ENCODE measurements at regions not wholly inside any gene's neighbourhood (a gene's known extent, or its start where the extent isn't known, plus 50 kb on each side); places are given as distances from the start of the nearest gene placed in this dataset.

DNA sequence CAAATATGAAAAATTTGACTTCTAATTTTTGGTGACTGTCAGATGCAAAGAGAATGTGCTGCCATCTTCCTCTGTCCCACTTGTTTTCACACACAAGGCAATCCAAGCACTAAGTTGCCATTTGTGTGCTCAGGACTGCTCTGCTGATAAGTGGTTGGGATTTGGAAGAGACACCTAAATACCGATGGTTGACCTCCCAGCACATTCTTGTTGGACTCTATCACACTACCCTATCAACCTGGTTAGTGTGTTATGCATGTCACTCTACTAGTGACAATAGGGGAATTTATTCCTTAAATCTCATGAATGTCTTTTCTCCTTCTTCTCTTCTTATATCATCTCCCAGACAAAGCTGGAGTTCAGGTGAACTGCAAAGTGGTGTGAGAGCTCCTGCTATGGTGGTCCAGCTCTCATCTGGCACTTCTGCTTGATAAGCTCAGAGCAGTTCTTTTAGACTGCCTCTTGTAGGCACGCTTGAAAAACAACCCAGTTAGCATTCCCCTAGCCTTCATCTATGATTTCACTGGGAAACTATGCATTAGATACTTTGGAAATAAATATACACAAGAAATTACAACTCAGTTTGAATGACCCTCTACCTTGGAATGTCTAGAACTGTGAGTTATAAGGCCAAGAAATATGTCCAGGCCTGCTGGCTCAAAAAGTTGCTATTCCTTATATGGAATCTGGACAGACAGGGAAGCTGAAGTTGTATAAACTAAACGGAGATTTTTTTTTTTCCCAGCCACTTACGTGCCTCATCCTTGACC lies 404.8 kb downstream of the MEIS1 start:
- Histone ChIP-seq H2AFZ (ENCODE audit: low read depth, low read length) (no peak overlapping the region), H3K9ac (ENCODE audit: low read length) (no peak overlapping the region), H3K27me3 (ENCODE audit: insufficient read depth, low read depth, low read length) (no peaks in the 10 kb centered on the region), H3K79me2 (replicated peaks; ENCODE audit: insufficient read depth, low read length) (no peaks in the 10 kb centered on the region), H3K9me2 (ENCODE audit: insufficient read depth, low read length) (no peaks in the 10 kb centered on the region), H3F3A (ENCODE audit: insufficient read depth, low read length, poor library complexity, severe bottlenecking) (no peaks in the 10 kb centered on the region), H4K20me1 (ENCODE audit: insufficient read depth) (no peaks in the 10 kb centered on the region), H3K27ac (ENCODE audit: low read length) (no peak overlapping the region), H3K36me3 (ENCODE audit: insufficient read depth, low read length) (no peaks in the 10 kb centered on the region), H3K4me3 (ENCODE audit: low read length) (no peak overlapping the region), H3K4me2 (ENCODE audit: low read length) (no peak overlapping the region), H3K9me3 (ENCODE audit: low read length) (no peaks in the 10 kb centered on the region)
- TF ChIP-seq, protein P1, sequence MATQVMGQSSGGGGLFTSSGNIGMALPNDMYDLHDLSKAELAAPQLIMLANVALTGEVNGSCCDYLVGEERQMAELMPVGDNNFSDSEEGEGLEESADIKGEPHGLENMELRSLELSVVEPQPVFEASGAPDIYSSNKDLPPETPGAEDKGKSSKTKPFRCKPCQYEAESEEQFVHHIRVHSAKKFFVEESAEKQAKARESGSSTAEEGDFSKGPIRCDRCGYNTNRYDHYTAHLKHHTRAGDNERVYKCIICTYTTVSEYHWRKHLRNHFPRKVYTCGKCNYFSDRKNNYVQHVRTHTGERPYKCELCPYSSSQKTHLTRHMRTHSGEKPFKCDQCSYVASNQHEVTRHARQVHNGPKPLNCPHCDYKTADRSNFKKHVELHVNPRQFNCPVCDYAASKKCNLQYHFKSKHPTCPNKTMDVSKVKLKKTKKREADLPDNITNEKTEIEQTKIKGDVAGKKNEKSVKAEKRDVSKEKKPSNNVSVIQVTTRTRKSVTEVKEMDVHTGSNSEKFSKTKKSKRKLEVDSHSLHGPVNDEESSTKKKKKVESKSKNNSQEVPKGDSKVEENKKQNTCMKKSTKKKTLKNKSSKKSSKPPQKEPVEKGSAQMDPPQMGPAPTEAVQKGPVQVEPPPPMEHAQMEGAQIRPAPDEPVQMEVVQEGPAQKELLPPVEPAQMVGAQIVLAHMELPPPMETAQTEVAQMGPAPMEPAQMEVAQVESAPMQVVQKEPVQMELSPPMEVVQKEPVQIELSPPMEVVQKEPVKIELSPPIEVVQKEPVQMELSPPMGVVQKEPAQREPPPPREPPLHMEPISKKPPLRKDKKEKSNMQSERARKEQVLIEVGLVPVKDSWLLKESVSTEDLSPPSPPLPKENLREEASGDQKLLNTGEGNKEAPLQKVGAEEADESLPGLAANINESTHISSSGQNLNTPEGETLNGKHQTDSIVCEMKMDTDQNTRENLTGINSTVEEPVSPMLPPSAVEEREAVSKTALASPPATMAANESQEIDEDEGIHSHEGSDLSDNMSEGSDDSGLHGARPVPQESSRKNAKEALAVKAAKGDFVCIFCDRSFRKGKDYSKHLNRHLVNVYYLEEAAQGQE (IDR thresholded peaks at IDR 0.05; ENCODE audit: borderline replicate concordance): no peak
- no peak for TF ChIP-seq POLR2AphosphoS5 (IDR thresholded peaks at IDR 0.05)
- TF ChIP-seq MXI1 (conservative IDR thresholded peaks at IDR 0.05; ENCODE audit: poor library complexity, severe bottlenecking): no peak
- TF ChIP-seq, protein P2, sequence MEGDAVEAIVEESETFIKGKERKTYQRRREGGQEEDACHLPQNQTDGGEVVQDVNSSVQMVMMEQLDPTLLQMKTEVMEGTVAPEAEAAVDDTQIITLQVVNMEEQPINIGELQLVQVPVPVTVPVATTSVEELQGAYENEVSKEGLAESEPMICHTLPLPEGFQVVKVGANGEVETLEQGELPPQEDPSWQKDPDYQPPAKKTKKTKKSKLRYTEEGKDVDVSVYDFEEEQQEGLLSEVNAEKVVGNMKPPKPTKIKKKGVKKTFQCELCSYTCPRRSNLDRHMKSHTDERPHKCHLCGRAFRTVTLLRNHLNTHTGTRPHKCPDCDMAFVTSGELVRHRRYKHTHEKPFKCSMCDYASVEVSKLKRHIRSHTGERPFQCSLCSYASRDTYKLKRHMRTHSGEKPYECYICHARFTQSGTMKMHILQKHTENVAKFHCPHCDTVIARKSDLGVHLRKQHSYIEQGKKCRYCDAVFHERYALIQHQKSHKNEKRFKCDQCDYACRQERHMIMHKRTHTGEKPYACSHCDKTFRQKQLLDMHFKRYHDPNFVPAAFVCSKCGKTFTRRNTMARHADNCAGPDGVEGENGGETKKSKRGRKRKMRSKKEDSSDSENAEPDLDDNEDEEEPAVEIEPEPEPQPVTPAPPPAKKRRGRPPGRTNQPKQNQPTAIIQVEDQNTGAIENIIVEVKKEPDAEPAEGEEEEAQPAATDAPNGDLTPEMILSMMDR (IDR thresholded peaks at IDR 0.05; ENCODE audit: poor library complexity, severe bottlenecking): no peak
- TF ChIP-seq SMC3 (conservative IDR thresholded peaks at IDR 0.05; ENCODE audit: poor library complexity): no peak
- no peak for TF ChIP-seq TAF1 (IDR thresholded peaks at IDR 0.05; ENCODE audit: low read depth)
- TF ChIP-seq RAD21 (conservative IDR thresholded peaks at IDR 0.05): no peak
- TF ChIP-seq EZH2 (IDR thresholded peaks at IDR 0.05; ENCODE audit: borderline replicate concordance, insufficient read depth, low read length, poor library complexity, severe bottlenecking): no peak
- TF ChIP-seq EP300 (conservative IDR thresholded peaks at IDR 0.05; ENCODE audit: poor library complexity, severe bottlenecking): no peak

- no peak for TF ChIP-seq TAF1 (IDR thresholded peaks at IDR 0.05; ENCODE audit: low read depth)
- TF ChIP-seq EP300 (conservative IDR thresholded peaks at IDR 0.05; ENCODE audit: poor library complexity, severe bottlenecking): no peak
- no peak for TF ChIP-seq POLR2AphosphoS5 (IDR thresholded peaks at IDR 0.05)
- TF ChIP-seq, protein P1 (IDR thresholded peaks at IDR 0.05; ENCODE audit: borderline replicate concordance): no peak
- TF ChIP-seq SMC3 (conservative IDR thresholded peaks at IDR 0.05; ENCODE audit: poor library complexity): no peak
- TF ChIP-seq RAD21 (conservative IDR thresholded peaks at IDR 0.05): no peak
- no peak for TF ChIP-seq MXI1 (conservative IDR thresholded peaks at IDR 0.05; ENCODE audit: poor library complexity, severe bottlenecking)
- TF ChIP-seq, protein P2 (IDR thresholded peaks at IDR 0.05; ENCODE audit: poor library complexity, severe bottlenecking): no peak
- TF ChIP-seq EZH2 (IDR thresholded peaks at IDR 0.05; ENCODE audit: borderline replicate concordance, insufficient read depth, low read length, poor library complexity, severe bottlenecking): no peak
- Histone ChIP-seq H3K27ac (ENCODE audit: low read length) (no peak overlapping the region), H3F3A (ENCODE audit: insufficient read depth, low read length, poor library complexity, severe bottlenecking) (no peaks in the 10 kb centered on the region), H3K4me2 (ENCODE audit: low read length) (no peak overlapping the region), H3K9me3 (ENCODE audit: low read length) (no peaks in the 10 kb centered on the region), H2AFZ (ENCODE audit: low read depth, low read length) (no peak overlapping the region), H3K79me2 (replicated peaks; ENCODE audit: insufficient read depth, low read length) (no peaks in the 10 kb centered on the region), H3K36me3 (ENCODE audit: insufficient read depth, low read length) (no peaks in the 10 kb centered on the region), H4K20me1 (ENCODE audit: insufficient read depth) (no peaks in the 10 kb centered on the region), H3K9ac (ENCODE audit: low read length) (no peak overlapping the region), H3K4me3 (ENCODE audit: low read length) (no peak overlapping the region), H3K27me3 (ENCODE audit: insufficient read depth, low read depth, low read length) (no peaks in the 10 kb centered on the region), H3K9me2 (ENCODE audit: insufficient read depth, low read length) (no peaks in the 10 kb centered on the region)
These were observed 405.5 kb downstream of the MEIS1 start for GRCh38 chr2:66840321-66841002.
